ENCODE measurements at regions not wholly inside any gene's neighbourhood (a gene's known extent, or its start where the extent isn't known, plus 50 kb on each side); places are given as distances from the start of the nearest gene placed in this dataset.

GRCh38 chr5:10921160-10921559 is 160.1 kb upstream of the DAP start:
- Histone ChIP-seq H3K27ac (ENCODE audit: low read depth, low read length) (no peak overlapping the region), H2AFZ (ENCODE audit: low read length, unreplicated experiment) (no peak overlapping the region), H3K4me3 (ENCODE audit: low read depth, low read length) (no peak overlapping the region), H3K27me3 (ENCODE audit: insufficient read depth, low read length) (no peaks in the 10 kb centered on the region), H3K4me1 (ENCODE audit: control insufficient read depth, insufficient read depth, low read length, unreplicated experiment) (no peaks in the 10 kb centered on the region), H3K36me3 (ENCODE audit: insufficient read depth, low read length) (no peaks in the 10 kb centered on the region), H3K79me2 (ENCODE audit: control insufficient read depth, insufficient read depth, low read length, unreplicated experiment) (no peaks in the 10 kb centered on the region)

DNA sequence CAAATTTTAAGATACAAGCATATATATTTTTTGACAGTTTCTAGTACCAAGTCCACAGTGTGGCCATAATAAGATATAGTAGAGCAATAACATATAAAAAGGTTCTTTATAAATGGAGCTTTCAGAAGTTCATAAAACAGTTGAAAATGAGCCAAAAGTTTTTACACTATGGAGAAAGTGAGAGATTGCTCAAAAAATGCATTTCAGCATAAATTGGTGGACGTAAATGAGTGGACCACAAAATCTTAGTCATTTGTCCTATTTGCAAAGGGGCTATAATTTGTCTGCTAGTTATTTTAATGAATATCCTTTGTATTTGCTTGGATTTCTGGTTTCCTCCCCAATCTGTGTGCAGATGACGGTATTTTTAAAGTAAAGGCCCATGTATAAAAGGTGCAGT is 159.4 kb upstream of the DAP start:
- Histone ChIP-seq H3K36me3 (ENCODE audit: insufficient read depth, low read length) (no peaks in the 10 kb centered on the region), H3K79me2 (ENCODE audit: control insufficient read depth, insufficient read depth, low read length, unreplicated experiment) (no peaks in the 10 kb centered on the region), H3K4me1 (ENCODE audit: control insufficient read depth, insufficient read depth, low read length, unreplicated experiment) (no peaks in the 10 kb centered on the region), H3K27ac (ENCODE audit: low read depth, low read length) (no peak overlapping the region), H3K27me3 (ENCODE audit: insufficient read depth, low read length) (no peaks in the 10 kb centered on the region), H2AFZ (ENCODE audit: low read length, unreplicated experiment) (no peak overlapping the region), H3K4me3 (ENCODE audit: low read depth, low read length) (no peak overlapping the region)

- no peaks in the 10 kb centered on the region for H3K79me2 ChIP-seq (ENCODE audit: control insufficient read depth, insufficient read depth, low read length, unreplicated experiment)
- H3K27ac ChIP-seq (ENCODE audit: low read depth, low read length) = no peak overlapping the region
- no peak overlapping the region for H3K4me3 ChIP-seq (ENCODE audit: low read depth, low read length)
- H3K4me1 ChIP-seq (ENCODE audit: control insufficient read depth, insufficient read depth, low read length, unreplicated experiment) = peaks cover 2% of the 10 kb centered on the region
- no peaks in the 10 kb centered on the region for H3K36me3 ChIP-seq (ENCODE audit: insufficient read depth, low read length)
- no peak overlapping the region for H2AFZ ChIP-seq (ENCODE audit: low read length, unreplicated experiment)
- no peaks in the 10 kb centered on the region for H3K27me3 ChIP-seq (ENCODE audit: insufficient read depth, low read length)
Measured at GRCh38 chr5:10914741-10915480, 153.9 kb upstream of the DAP start.

DNA sequence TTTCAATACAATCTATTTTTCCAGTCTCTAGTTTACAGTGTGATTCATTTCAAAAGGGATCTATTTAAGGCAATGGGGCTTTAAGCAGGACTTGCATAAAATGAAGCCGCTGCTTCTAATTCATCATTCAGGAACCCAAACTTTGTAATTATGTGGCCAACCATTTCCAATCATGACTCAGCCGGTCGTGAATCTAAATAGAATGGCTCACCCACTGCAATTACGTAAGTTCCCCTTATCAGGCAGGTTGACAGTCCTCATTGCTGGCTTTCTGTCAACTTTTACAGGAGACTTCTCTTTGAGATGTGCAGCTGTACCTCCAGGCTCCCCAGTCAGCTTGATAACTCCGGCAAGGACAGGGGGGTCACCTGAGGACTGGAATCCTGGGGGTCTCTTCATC is 152.8 kb upstream of the DAP start:
- no peaks in the 10 kb centered on the region for H3K27me3 ChIP-seq (ENCODE audit: insufficient read depth, low read length)
- peaks cover 2% of the 10 kb centered on the region for H3K4me1 ChIP-seq (ENCODE audit: control insufficient read depth, insufficient read depth, low read length, unreplicated experiment)
- H3K36me3 ChIP-seq (ENCODE audit: insufficient read depth, low read length) = no peaks in the 10 kb centered on the region
- no peak overlapping the region for H3K27ac ChIP-seq (ENCODE audit: low read depth, low read length)
- no peak overlapping the region for H2AFZ ChIP-seq (ENCODE audit: low read length, unreplicated experiment)
- H3K79me2 ChIP-seq (ENCODE audit: control insufficient read depth, insufficient read depth, low read length, unreplicated experiment) = no peaks in the 10 kb centered on the region
- no peak overlapping the region for H3K4me3 ChIP-seq (ENCODE audit: low read depth, low read length)

- no peaks in the 10 kb centered on the region for H3K27me3 ChIP-seq (ENCODE audit: insufficient read depth, low read length)
Measured at GRCh38 chr5:10913181-10913810, 152.3 kb upstream of the DAP start.

DNA sequence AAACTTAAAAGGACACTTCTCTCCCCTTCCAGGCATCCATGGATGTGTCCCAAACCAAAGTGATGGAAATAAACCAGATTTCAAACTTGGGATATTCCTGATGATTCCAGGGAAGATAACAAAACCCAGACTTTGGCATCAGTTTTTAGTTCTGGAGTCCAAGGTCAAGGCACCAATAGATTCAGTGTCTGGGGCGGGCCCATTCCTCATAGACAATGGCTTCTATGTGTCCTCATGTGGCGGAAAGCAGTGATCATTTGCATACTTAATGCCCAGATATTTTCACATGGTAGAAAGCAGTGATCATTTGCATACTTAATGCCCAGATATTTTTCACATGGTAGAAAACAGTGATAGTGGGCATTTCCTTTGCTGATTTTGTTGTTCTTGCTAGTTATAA is 151.4 kb upstream of the DAP start:
- H3K79me2 ChIP-seq (ENCODE audit: control insufficient read depth, insufficient read depth, low read length, unreplicated experiment) = no peaks in the 10 kb centered on the region
- H3K36me3 ChIP-seq (ENCODE audit: insufficient read depth, low read length) = no peaks in the 10 kb centered on the region
- no peak overlapping the region for H3K27ac ChIP-seq (ENCODE audit: low read depth, low read length)
- H2AFZ ChIP-seq (ENCODE audit: low read length, unreplicated experiment) = no peak overlapping the region
- no peak overlapping the region for H3K4me3 ChIP-seq (ENCODE audit: low read depth, low read length)
- no peaks in the 10 kb centered on the region for H3K27me3 ChIP-seq (ENCODE audit: insufficient read depth, low read length)
- H3K4me1 ChIP-seq (ENCODE audit: control insufficient read depth, insufficient read depth, low read length, unreplicated experiment) = peaks cover 2% of the 10 kb centered on the region

More at GRCh38 chr5:10913181-10913810, 152.3 kb upstream of the DAP start:
- Histone ChIP-seq H3K27ac (ENCODE audit: low read depth, low read length) (no peak overlapping the region), H3K4me1 (ENCODE audit: control insufficient read depth, insufficient read depth, low read length, unreplicated experiment) (peaks cover 2% of the 10 kb centered on the region), H2AFZ (ENCODE audit: low read length, unreplicated experiment) (no peak overlapping the region), H3K79me2 (ENCODE audit: control insufficient read depth, insufficient read depth, low read length, unreplicated experiment) (no peaks in the 10 kb centered on the region), H3K4me3 (ENCODE audit: low read depth, low read length) (no peak overlapping the region), H3K36me3 (ENCODE audit: insufficient read depth, low read length) (no peaks in the 10 kb centered on the region)

- Histone ChIP-seq H3K36me3 (ENCODE audit: insufficient read depth, low read length) (no peaks in the 10 kb centered on the region), H3K4me1 (ENCODE audit: control insufficient read depth, insufficient read depth, low read length, unreplicated experiment) (peaks cover 2% of the 10 kb centered on the region), H3K27ac (ENCODE audit: low read depth, low read length) (no peak overlapping the region), H2AFZ (ENCODE audit: low read length, unreplicated experiment) (no peak overlapping the region), H3K4me3 (ENCODE audit: low read depth, low read length) (no peak overlapping the region), H3K79me2 (ENCODE audit: control insufficient read depth, insufficient read depth, low read length, unreplicated experiment) (no peaks in the 10 kb centered on the region), H3K27me3 (ENCODE audit: insufficient read depth, low read length) (no peaks in the 10 kb centered on the region)
Measured at GRCh38 chr5:10910261-10910660, 149.2 kb upstream of the DAP start.

DNA sequence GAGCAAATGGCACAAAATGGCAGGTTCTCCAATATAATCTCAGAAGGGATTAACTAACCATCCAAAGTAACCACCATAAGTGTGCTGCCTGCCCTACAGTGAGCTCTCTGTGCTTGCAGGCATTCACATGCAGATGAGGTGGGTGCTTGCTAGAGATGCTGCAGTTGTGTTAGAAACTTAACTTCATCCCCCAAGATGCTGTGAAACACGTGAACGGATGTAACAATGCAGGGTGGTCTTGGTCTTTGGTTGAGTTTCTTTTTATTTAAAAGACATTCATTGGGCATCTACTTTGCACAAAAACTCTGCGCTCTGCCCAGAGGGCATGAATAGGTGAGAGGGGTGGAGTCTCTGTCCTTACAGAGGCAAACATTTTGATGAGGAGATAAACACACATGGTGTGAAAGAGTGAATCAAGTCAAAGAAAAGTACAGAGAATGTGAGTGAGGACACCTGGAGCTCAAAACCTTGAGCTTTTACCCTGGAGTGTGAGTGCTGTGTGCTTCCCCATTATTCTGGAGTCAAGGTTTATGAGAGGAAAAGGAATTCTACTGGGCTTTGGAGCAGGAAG is 143.9 kb upstream of the DAP start:
- H3K79me2 ChIP-seq (ENCODE audit: control insufficient read depth, insufficient read depth, low read length, unreplicated experiment) = no peaks in the 10 kb centered on the region
- H3K36me3 ChIP-seq (ENCODE audit: insufficient read depth, low read length) = no peaks in the 10 kb centered on the region
- H3K27me3 ChIP-seq (ENCODE audit: insufficient read depth, low read length) = no peaks in the 10 kb centered on the region
- H3K27ac ChIP-seq (ENCODE audit: low read depth, low read length) = no peak overlapping the region
- H2AFZ ChIP-seq (ENCODE audit: low read length, unreplicated experiment) = no peak overlapping the region
- peaks cover 7% of the 10 kb centered on the region for H3K4me1 ChIP-seq (ENCODE audit: control insufficient read depth, insufficient read depth, low read length, unreplicated experiment)
- H3K4me3 ChIP-seq (ENCODE audit: low read depth, low read length) = no peak overlapping the region

GRCh38 chr5:10903786-10904560 is 142.9 kb upstream of the DAP start:
- H3K4me3 ChIP-seq (ENCODE audit: low read depth, low read length) = no peak overlapping the region
- H3K79me2 ChIP-seq (ENCODE audit: control insufficient read depth, insufficient read depth, low read length, unreplicated experiment) = no peaks in the 10 kb centered on the region
- no peaks in the 10 kb centered on the region for H3K36me3 ChIP-seq (ENCODE audit: insufficient read depth, low read length)
- H2AFZ ChIP-seq (ENCODE audit: low read length, unreplicated experiment) = no peak overlapping the region
- H3K27me3 ChIP-seq (ENCODE audit: insufficient read depth, low read length) = no peaks in the 10 kb centered on the region
- H3K4me1 ChIP-seq (ENCODE audit: control insufficient read depth, insufficient read depth, low read length, unreplicated experiment) = peaks cover 7% of the 10 kb centered on the region
- H3K27ac ChIP-seq (ENCODE audit: low read depth, low read length) = no peak overlapping the region

- no peaks in the 10 kb centered on the region for H3K79me2 ChIP-seq (ENCODE audit: control insufficient read depth, insufficient read depth, low read length, unreplicated experiment)
- no peak overlapping the region for H3K27ac ChIP-seq (ENCODE audit: low read depth, low read length)
- H3K27me3 ChIP-seq (ENCODE audit: insufficient read depth, low read length) = no peaks in the 10 kb centered on the region
- H3K36me3 ChIP-seq (ENCODE audit: insufficient read depth, low read length) = no peaks in the 10 kb centered on the region
- no peak overlapping the region for H2AFZ ChIP-seq (ENCODE audit: low read length, unreplicated experiment)
- H3K4me3 ChIP-seq (ENCODE audit: low read depth, low read length) = no peak overlapping the region
- H3K4me1 ChIP-seq (ENCODE audit: control insufficient read depth, insufficient read depth, low read length, unreplicated experiment) = peaks cover 7% of the 10 kb centered on the region
Measured at GRCh38 chr5:10902145-10902544, 141.1 kb upstream of the DAP start.

All from ACC112 (cell line).